NAMALWA (cell line): ENCODE measurements at regions not wholly inside any gene's neighbourhood (a gene's known extent, or its start where the extent isn't known, plus 50 kb on each side); places are given as distances from the start of the nearest gene placed in this dataset.

Experiments used
- DNase-seq: peaks from one replicate; pipeline ENCODE4 v3.0.0-alpha.2; 2015; ENCODE audit warnings: low spot score

DNA sequence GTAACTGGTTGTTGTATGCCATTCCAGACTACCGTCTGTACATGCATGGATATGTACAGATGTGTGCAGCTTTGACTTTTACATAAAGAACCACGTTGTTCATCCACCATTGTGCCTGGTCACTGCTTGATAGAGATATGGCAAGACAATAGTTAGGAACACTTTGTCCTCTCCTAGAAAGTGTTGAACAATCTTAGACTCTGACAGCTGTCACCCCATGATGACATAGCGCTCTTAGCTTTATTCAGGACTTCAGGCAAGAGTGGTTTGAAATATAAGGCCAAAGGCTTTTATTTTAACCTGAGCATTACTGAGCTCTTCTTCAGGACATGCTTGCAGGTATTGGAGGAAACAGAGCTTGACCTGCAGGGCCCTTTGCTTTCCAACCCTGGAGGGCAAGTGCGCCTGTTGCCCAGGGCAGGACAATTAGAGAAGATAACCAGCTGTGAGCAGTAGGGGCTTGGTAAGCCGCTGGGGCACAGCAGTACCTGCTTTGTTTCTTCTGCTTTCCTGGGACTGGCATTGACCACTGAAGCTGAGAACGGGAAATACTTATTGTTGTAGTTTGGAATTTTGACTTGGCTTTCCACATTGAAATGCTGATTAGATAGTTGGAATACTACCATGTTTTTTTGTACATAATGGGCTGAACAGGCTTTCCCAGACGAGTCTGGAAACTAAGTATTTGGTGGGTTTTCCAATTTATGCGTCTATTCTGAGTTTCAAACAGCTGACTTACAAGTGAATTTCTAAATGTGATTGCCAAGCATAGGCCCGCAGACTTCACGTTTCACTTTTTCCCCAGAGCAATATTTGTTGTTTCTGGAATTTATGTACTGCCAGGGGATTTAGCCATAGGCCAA, 51.1 kb downstream of the GARRE1 start:
- no peak for DNase-seq

DNA sequence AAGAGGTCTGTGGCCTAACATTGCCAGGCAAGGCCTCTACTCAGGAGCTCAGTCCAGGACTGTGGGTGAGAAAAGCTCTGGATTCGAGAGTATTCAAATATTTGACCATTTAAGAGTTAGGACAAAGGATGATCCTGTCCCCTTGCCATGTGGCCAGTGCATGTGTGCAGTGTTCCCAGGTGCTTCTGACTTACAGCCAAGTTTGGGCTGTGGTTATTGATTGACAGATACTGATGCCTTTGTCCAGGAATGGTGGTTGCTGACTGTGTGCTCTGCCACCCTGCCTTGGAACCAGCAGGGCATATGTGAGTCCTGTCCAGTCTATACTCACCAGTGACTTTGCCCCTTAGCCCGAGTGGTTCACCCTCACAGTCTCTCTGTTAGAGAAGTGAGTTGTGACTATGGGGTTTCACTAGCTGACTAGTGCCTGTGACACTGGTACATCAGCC, 51.9 kb downstream of the GARRE1 start:
- no peak for DNase-seq

DNA sequence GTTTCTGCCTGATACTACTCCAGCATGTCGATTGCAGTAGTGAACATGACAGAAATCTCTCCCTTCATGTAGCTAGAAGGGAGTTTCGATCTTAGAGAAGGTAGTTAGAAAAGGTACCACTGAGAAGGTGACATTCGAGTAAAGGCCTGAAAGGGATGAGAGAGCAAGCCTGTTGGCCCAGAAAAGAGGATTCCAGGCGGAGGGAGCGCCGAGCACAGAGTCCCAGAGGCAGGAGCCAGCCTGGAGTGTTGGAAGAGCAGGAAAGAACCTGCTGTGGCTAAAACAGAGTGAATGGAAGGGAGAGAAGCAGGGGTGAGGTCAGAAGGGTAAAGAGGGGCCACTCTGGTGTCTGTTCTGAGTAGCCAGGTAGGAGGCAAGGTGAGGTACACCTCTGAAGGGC, 52.5 kb downstream of the GARRE1 start:
- DNase-seq = no peak

DNA sequence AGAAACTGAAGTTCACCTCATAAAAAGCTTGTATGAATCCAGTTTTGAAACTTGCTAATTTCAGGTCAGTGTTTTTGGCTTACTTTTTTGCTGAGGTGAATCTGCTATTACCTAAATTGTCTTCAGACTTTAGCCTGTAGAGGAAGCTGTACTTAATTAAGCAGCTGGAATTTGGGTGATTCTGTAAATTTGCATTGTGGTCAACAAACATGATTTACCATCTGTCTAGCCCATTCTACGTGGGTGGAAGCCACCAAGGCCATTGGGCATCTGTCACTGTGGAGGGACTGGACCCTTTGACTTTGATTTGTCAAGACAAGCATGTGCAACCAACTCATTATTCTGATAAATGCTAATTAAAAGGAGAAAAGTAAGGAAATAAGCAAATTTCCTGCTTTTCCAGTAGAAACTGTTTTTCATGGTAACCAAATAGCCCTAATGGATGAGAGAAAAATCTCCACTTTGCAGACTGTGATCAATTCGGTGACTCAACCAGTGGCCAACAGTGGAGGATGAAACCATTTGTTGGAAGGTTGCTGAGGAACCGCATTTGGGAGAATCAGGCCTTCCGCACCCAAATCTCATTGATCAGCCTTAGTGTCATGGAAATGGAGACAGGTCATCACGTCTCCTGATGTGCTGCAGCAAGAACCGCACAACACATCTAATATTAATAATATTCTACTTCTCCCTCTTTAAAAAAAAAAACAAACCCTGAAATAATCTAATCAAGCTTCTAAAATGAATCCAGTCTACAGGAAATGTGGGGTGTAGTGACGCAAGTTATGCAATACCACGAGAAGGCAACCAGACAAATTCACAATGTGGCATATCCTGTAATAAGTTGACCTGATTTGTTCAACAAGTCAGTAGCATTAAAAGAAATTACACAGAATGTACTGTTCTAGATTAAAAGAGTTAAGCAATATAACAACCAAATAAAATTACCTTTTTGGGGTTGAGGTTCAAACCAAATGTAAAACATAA, 54.3 kb downstream of the GARRE1 start:
- DNase-seq = peak; percentile 56

DNA sequence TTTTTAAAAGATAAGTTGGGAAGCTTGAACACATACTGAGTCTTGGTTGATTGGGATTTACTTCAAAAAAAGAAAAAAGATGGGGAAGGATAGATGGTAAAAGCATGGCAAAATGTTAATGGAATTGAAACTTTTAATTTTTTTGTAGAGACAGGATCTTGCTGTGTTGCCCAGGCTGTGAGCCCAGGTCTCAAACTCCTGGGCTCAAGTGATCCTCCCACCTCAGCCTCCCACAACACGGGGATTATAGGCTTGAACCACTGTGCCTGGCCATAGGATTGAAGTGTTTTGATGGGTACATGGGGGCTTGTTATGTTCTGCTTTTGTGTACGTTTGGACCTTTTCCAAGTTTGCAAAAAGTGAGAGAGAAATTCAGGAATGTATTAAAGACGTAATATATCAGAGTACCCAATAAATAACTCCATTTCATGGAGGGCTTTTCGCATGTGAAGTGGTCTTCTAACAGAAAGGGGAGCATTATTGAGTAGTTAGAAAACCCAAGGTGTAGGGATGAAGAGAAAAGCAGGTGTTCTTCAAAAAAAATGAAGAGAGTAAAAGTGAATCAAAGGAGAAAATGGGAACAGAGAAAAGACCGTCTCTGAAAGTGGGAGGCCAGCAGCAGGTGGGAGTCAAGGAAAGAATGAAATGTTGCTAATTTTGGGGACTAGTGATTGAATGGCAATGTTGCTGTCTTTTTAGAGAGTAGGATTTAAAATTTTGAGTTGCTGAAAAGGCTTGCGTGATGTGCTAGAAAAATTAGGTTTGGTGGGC, 55.2 kb downstream of the GARRE1 start:
- DNase-seq = no peak

DNA sequence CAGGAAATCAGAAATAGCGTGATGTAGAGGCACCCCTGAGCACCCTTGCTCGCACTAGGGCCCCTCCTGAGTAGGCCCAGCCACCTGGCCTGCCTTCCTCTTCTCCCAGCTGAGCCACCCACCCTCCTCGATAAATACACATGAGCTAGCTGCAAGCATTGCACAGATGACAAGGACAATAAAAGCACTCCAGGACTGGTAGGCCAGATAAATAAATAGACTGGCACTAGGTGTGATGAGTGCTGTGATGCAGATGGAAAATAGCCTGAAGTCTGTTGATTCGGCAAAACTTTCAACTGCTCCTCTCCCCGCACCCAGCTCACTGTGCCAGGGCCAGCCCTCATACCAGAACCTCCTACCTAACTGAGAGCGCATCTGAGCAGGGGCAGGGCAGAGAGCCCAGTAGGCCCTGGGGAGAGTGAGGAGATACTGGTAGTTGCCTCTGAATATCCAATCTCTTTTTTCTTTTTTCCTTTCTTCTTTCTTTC, 54.5 kb upstream of the GPI start:
- peak; percentile 47 for DNase-seq

DNA sequence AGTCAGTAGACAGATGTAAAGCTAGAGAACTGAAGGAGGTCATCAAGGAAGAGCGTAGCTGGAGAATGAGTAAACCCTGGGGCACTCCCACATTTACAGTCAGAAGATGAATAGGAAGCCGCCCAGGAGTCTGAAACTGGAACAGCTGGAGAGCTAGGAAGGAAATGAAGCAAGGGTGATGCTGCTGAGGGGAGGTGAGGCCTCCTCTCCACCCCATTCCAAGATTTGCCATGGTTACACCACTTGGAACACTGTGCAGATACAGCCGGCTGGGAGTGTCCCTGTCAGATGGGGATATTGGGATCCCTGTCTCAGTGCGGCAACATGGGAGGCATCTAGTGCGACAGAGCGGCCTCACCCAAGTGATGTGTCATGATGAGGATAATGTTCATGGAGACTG, 51.8 kb upstream of the GPI start:
- DNase-seq = no peak

DNA sequence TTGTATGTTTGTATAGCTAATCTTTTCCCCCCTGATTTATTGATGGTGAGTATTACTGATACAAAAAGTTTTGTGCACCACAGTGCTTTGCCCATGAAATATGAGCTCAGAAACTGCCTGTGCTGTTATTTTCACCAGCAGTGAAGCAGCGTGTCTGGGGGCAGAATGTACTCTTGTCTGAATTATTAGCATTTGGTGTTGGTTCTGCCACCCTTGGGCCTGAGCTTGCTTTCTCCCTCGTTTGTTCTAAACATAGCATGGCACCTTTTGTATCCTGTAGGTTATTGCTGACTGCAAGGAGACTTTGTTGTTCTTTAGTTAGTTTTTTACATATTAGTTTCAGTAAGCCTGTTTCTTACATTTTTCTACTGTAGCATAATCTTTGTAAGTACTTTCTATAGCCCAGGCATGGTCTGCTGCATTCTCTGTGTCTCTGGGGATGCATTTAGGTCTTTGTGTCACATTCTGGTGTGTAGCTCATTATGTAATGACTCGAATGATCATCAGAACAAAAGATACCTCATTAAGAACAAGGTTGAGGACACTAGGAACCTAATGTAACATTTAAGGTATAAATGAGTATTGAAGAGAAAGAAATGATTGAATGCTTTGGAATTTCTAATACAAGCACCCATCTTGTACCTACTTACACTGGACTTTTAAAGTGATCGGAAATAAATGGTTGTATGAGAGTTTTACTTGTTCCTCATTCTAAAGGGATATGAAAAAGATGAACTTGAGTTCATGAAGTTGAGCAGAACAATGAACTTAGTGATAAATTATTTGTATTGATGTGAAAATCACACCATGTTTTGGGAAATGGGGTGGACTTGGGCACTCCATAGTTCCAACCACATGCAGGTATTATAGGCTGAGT, 50.3 kb upstream of the GPI start:
- DNase-seq = no peak
